Activated CD8-positive, alpha-beta memory T cell treated with anti-CD3 and anti-CD28 coated beads for 4 hours (primary cell): ENCODE measurements at regions not wholly inside any gene's neighbourhood (a gene's known extent, or its start where the extent isn't known, plus 50 kb on each side); places are given as distances from the start of the nearest gene placed in this dataset.

Experiments used
- DNase-seq, 2 donors: peaks; one replicate each; pipeline ENCODE4 v3.0.0-alpha.2; 2020; ENCODE audit warnings: low read depth in 2 of 2

DNA sequence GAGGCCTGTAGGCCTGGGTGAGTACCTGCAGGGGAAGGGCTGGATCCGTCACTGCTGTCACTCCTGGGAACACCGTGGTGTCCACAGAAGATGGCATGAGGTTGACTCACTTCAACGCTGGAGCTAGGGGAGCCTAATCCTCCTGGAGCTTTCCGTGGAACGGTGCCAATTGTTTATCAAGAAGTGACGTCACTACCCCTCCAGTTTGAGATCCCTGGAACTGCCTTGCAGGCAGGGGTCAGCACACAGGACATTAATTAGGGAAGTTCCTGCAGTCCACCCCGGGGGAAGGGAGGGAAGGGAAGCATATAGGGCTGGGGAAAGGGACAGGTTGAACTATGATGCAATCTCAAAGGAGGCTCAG is 408.6 kb downstream of the GALR1 start:
- no peak for DNase-seq

- no peak for DNase-seq
Measured at GRCh38 chr18:77658751-77659448, 409.3 kb downstream of the GALR1 start.

- no peak for DNase-seq
Measured at GRCh38 chr18:77666613-77667012, 417.0 kb downstream of the GALR1 start.

DNA sequence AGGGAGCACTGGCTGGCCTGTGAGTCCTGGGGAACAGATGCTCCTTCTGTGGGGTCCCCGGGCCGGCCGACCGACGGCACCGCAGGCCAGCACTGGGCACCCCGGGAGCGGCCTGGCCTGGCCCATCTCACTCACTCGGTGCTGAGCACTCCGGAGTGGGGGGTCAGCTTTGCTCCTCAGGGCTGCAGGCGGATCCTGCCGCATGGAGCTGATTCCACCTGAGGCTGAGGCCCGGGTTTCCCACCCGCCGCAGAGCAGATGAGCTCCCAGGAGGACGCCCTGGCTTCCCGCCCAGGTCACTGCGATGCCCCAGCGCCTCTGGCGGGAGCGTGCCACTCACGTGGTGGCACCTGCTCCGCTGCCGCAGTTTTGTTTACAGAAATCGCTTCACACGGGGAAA is 418.6 kb downstream of the GALR1 start:
- DNase-seq = no peak

GRCh38 chr18:77669331-77669730 is 419.7 kb downstream of the GALR1 start:
- DNase-seq = no peak

DNA sequence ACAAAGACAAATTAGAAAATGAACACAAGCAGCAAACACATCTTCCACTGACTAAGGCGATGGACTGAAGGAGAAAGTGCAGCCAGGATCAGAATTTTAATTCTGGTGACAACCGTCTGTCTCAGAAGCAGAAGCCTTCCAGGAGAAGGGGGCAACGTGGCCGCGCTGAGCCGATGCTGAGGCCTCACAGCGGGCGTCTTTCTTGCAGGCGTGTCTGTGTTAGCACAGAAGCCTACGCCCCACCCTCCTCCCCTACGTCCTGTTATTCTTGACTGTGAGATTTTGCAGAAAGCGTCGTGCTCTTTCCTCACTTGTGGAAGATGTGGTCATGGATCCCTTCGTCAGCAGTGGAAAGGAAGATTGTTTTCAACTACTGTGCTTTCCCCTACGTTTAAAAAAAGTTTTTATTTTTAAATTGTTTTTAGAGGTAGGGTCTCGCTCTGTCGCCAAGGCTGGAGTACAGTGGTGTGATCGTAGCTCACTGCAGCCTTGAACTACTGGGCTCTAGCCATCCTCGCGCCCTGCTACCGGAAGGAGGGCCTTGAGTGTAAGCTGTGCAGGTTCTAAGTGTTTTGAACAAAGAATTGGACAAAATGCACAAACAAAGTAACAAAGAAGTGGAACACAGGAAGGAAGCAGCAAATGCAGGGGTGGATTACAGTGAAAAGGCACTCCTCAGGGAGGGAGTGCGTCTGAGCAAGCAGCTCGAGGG is 422.0 kb downstream of the GALR1 start:
- no peak for DNase-seq

- no peak for DNase-seq
Measured at GRCh38 chr18:77676910-77677309, 427.3 kb downstream of the GALR1 start.

- no peak for DNase-seq
Measured at GRCh38 chr18:77677536-77677935, 427.9 kb downstream of the GALR1 start.

DNA sequence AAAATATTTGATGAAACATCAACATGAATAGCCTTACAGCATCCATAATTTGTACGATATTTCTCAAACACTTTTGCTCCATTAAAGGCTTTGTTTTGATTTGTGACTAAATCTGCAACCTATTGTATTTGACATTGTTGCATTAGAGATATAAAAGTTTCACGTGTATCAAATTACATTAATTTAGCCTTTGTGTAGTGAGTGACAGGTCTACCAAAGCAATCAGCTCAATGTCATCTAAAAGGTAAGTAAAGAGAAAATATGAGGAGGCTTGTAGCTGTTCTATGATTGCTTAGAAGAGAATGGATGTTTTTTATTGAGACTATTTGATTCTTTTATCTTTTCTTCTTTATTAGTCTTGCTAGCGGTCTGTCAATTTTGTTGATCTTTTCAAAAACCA is 430.2 kb downstream of the GALR1 start:
- no peak for DNase-seq

DNA sequence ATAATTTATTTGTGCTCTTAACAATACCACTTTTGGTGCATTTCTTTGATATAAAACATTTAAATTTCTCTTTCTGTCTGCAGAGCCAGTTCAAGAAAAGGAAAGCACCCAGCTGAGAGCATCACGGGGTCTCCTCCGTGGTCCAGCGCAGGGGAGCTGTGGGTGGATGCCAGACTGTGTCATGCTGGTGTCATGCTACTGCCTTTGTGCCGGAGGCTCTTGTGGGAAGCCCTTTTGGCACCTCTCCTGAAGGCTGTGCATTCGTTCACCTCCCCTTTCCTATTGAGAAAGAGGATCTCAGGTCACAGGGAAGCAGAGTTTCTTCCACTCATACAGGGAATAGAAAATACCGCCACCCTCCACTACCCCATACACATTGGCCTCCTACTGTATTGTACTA is 450.4 kb downstream of the GALR1 start:
- DNase-seq = no peak

- no peak for DNase-seq
Measured at GRCh38 chr18:77701977-77702376, 452.3 kb downstream of the GALR1 start.

- DNase-seq = no peak
Measured at GRCh38 chr18:77702686-77703085, 453.0 kb downstream of the GALR1 start.

DNA sequence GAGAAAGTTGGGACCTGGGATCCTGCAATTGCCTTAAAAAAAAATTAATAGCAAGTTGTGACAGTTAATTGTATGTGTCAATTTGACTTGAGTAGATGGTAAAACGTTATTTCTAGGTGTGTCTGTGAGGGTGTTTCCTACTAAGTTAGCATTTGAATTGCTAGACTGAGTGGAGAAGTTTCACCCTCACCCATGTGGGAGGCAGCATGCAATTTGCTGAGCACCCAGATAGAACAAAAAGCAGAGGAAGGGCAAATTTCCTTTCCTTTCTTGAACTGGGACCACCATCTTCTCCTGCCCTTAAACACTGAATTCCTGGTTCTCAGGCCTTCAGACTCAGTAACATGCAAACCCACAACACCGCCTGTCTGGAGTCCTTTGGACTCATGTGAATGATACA is 455.7 kb downstream of the GALR1 start:
- DNase-seq = no peak

GRCh38 chr18:77708826-77709506 is 459.3 kb downstream of the GALR1 start:
- no peak for DNase-seq

DNA sequence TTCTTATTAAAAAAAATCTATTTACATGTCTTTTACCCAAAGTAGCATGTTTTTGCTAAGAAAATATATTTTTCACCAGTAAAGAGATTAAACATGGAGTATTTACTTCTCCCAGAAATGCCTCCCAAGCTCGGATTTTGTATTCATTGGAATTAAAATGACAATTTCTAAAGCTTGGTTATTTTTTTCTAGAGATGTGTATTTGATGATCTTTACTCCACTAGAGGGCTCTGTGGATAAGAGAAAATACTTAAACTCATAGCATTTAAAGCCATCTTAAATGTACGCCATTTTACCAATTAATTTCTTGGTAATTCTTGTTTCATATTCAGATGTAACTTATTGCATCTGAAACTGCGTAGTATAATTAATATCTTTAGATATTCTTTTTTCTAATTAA is 461.4 kb downstream of the GALR1 start:
- no peak for DNase-seq

GRCh38 chr18:77714716-77715115 is 465.1 kb downstream of the GALR1 start:
- DNase-seq = no peak

- no peak for DNase-seq
Measured at GRCh38 chr18:77716282-77716681, 466.6 kb downstream of the GALR1 start.

DNA sequence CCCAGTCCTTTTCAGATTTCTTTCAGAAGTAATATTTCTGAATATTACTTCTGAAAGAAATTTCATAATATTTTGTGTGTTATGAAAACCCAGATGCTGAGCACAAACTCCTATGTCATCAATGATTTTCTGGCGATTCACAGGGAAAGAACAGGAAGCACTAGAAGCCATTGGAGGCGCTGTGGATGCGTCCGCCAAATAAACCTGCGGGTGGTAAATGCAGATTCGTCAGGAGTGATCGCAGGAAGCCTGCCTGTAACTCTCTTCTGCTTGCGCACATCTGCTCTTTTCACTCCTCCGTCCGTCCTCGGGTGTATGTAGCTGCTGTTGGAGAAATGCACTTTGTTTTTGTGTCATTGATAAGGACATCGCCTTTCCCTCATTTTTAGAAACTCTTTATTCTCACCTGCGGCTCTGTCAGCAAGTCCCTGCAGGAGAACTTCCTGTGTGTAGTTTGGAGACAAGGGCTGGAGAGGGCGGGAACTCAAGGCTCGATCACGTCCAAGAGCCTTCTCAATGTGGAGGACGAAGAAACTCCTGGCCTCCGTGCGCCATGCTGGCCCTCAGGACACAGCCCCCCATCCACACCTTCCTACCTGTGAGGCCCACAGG is 483.8 kb downstream of the GALR1 start:
- DNase-seq = no peak

DNA sequence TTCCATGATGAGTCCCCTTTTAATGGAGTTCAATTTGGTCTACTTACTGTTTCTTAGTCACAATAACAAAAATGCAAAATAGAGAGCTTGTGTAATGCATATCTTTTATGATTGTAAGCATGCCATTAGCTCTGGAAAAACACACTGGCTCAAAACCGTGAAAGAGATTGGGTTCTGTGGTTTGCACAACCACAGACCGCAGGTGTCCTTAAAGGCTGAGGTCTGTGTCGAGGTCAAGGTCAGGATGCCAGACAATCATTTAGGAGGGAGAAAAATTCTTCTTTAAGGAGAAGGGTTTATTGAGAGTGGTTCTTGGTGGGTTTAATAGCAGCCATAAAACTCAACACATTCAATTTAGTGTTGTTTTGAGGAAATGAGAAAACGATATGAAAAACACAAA is 487.2 kb downstream of the GALR1 start:
- no peak for DNase-seq

GRCh38 chr18:77737405-77737804 is 487.8 kb downstream of the GALR1 start:
- no peak for DNase-seq

GRCh38 chr18:77749089-77749488 is 499.4 kb downstream of the GALR1 start:
- DNase-seq = no peak

- DNase-seq = no peak
Measured at GRCh38 chr18:77750006-77750405, 500.4 kb downstream of the GALR1 start.
